ENCODE measurements at regions not wholly inside any gene's neighbourhood (a gene's known extent, or its start where the extent isn't known, plus 50 kb on each side); places are given as distances from the start of the nearest gene placed in this dataset.

DNA sequence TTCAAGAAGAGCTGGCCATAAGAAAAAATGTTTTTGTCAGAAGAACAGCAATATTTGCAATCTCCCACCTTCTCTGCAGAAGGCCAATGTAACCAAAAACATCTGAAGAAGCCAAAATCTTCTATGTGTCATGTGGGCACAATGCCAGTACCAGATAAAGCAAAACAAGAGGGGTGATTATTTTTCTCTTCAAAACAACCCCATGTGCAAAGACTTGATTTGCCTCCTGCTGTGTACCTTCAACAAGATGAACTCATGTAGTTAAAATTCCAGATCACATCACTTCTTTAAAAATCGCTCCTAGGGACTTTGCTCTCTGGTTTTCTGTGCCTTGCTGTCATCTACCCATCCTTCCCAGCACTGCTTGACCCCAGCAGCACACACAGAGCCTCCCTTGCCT, 134.0 kb upstream of the MAP3K1 start:
- Histone ChIP-seq H3K27ac (no peak overlapping the region), H3K9me2 (replicated peaks; ENCODE audit: insufficient read depth) (no peaks in the 10 kb centered on the region), H2AFZ (no peak overlapping the region), H4K20me1 (ENCODE audit: insufficient read depth, poor library complexity, severe bottlenecking) (no peaks in the 10 kb centered on the region), H3K27me3 (no peaks in the 10 kb centered on the region), H3K4me1 (ENCODE audit: insufficient read depth) (peaks cover 13% of the 10 kb centered on the region), H3K4me3 (no peak overlapping the region), H3K36me3 (replicated peaks; ENCODE audit: insufficient read depth, low read depth) (no peaks in the 10 kb centered on the region), H3K79me2 (no peaks in the 10 kb centered on the region), H3K4me2 (no peak overlapping the region), H3K9me3 (ENCODE audit: low read depth) (no peaks in the 10 kb centered on the region)
- DNase-seq (ENCODE audit: low spot score) = no peak
- TF ChIP-seq, protein P1, sequence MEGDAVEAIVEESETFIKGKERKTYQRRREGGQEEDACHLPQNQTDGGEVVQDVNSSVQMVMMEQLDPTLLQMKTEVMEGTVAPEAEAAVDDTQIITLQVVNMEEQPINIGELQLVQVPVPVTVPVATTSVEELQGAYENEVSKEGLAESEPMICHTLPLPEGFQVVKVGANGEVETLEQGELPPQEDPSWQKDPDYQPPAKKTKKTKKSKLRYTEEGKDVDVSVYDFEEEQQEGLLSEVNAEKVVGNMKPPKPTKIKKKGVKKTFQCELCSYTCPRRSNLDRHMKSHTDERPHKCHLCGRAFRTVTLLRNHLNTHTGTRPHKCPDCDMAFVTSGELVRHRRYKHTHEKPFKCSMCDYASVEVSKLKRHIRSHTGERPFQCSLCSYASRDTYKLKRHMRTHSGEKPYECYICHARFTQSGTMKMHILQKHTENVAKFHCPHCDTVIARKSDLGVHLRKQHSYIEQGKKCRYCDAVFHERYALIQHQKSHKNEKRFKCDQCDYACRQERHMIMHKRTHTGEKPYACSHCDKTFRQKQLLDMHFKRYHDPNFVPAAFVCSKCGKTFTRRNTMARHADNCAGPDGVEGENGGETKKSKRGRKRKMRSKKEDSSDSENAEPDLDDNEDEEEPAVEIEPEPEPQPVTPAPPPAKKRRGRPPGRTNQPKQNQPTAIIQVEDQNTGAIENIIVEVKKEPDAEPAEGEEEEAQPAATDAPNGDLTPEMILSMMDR (IDR thresholded peaks at IDR 0.05; ENCODE audit: poor library complexity) = no peak
- TF ChIP-seq EZH2 (IDR thresholded peaks at IDR 0.05; ENCODE audit: borderline replicate concordance) (no peak), EZH2phosphoT487 (IDR thresholded peaks at IDR 0.05; ENCODE audit: low read depth, severe bottlenecking, unreplicated experiment) (no peak)
- WGBS (ENCODE audit: low lambda C conversion rate, missing lambda C conversion rate) = 100% methylated on average over 1 of the region's 1 CpG

DNA sequence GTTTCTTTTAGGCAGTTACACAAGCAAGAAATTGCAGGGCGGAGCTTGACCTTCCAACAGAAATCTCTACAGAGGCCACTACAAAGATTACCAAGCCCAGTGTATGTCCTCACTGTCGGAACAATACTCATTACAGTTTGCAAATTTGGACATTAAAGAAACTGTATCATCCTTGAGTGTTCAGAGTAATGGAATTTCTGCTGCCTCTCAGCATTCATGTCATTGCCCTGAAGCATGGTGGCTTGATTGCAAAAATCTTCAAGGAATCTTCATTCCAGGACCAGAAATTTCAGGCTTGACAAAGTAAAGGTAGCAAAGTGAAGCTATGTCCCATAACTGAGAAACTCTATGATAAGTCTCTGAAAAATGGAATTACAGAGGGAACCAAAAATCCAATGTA, 134.6 kb upstream of the MAP3K1 start:
- no peak for TF ChIP-seq EZH2 (IDR thresholded peaks at IDR 0.05; ENCODE audit: borderline replicate concordance)
- TF ChIP-seq EZH2phosphoT487 (IDR thresholded peaks at IDR 0.05; ENCODE audit: low read depth, severe bottlenecking, unreplicated experiment) = no peak
- TF ChIP-seq, protein P1 (IDR thresholded peaks at IDR 0.05; ENCODE audit: poor library complexity) = no peak
- 97% methylated on average over 2 of the region's 2 CpGs for WGBS (ENCODE audit: low lambda C conversion rate, missing lambda C conversion rate)
- H3K27me3 ChIP-seq = no peaks in the 10 kb centered on the region

DNA sequence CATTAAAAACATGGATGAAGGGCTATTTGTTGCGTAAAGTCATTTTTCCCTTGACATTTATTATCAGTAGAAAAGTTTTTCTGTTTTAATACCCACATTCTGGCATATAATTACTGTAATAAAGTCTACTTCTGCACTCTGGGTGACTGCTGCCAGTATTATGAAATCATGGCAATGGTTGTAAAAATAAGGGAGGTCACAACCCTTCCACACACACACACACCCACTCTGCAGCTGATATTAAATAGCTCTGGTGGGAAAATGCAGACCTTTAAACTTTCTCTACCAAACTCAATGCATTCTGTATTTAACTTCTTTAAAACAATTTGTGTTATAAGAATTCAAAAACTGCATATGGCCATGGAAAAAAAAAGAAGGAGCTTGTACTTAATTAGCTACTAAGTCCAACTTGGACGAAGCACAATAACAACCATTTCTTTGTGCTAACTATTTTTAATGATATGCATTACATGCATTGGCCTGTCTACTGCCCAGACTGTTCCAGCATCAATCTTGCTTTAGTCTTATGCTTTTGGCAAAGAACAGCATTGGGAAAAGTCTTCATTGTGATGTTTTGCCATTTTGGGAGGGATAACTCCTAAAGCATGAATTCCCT, 137.6 kb upstream of the MAP3K1 start:
- Histone ChIP-seq H3K27ac (no peak overlapping the region), H3K79me2 (no peaks in the 10 kb centered on the region), H3K36me3 (replicated peaks; ENCODE audit: insufficient read depth, low read depth) (no peaks in the 10 kb centered on the region), H3K9me3 (ENCODE audit: low read depth) (no peaks in the 10 kb centered on the region), H4K20me1 (ENCODE audit: insufficient read depth, poor library complexity, severe bottlenecking) (no peaks in the 10 kb centered on the region), H2AFZ (no peak overlapping the region), H3K27me3 (no peaks in the 10 kb centered on the region), H3K4me2 (no peak overlapping the region), H3K4me1 (ENCODE audit: insufficient read depth) (peaks cover 19% of the 10 kb centered on the region), H3K9me2 (replicated peaks; ENCODE audit: insufficient read depth) (no peaks in the 10 kb centered on the region), H3K4me3 (no peak overlapping the region)
- WGBS (ENCODE audit: low lambda C conversion rate, missing lambda C conversion rate) = 73% methylated on average over 2 of the region's 2 CpGs
- no peak for DNase-seq (ENCODE audit: low spot score)
- TF ChIP-seq EZH2 (IDR thresholded peaks at IDR 0.05; ENCODE audit: borderline replicate concordance) (no peak), EZH2phosphoT487 (IDR thresholded peaks at IDR 0.05; ENCODE audit: low read depth, severe bottlenecking, unreplicated experiment) (no peak)
- TF ChIP-seq, protein P1 (IDR thresholded peaks at IDR 0.05; ENCODE audit: poor library complexity) = no peak

More for the DNA sequence above, 134.6 kb upstream of the MAP3K1 start:
- Histone ChIP-seq H3K27ac (no peak overlapping the region), H3K4me2 (no peak overlapping the region), H3K36me3 (replicated peaks; ENCODE audit: insufficient read depth, low read depth) (no peaks in the 10 kb centered on the region), H3K79me2 (no peaks in the 10 kb centered on the region), H4K20me1 (ENCODE audit: insufficient read depth, poor library complexity, severe bottlenecking) (no peaks in the 10 kb centered on the region), H3K4me3 (no peak overlapping the region), H3K9me2 (replicated peaks; ENCODE audit: insufficient read depth) (no peaks in the 10 kb centered on the region), H3K4me1 (ENCODE audit: insufficient read depth) (peaks cover 19% of the 10 kb centered on the region), H3K9me3 (ENCODE audit: low read depth) (no peaks in the 10 kb centered on the region), H2AFZ (no peak overlapping the region)
- no peak for DNase-seq (ENCODE audit: low spot score)
